Testis (tissue), 2 donors: ENCODE measurements at regions not wholly inside any gene's neighbourhood (a gene's known extent, or its start where the extent isn't known, plus 50 kb on each side); places are given as distances from the start of the nearest gene placed in this dataset.

Experiments
- POLR2A ChIP-seq: fragments of 450-650 bp; IDR thresholded peaks from one replicate; pipeline ENCODE4 v1.6.1; 2017; ENCODE audit warnings: antibody characterized with exemption, mild to moderate bottlenecking, moderate library complexity
- TF ChIP-seq, protein P1 (sequence below), 3 experiments: fragments of 450-650 bp in 2 of 3; fragments of 200-600 bp in 1 of 3; sonication (generic) in 1 of 3; IDR thresholded peaks; one replicate each; pipeline ENCODE4 v1.5.1; 2016 to 2019; ENCODE audit warnings: antibody characterized with exemption in 3 of 3, mild to moderate bottlenecking in 2 of 3, moderate library complexity in 1 of 3

- no peak for TF ChIP-seq POLR2A
- TF ChIP-seq, protein P1, sequence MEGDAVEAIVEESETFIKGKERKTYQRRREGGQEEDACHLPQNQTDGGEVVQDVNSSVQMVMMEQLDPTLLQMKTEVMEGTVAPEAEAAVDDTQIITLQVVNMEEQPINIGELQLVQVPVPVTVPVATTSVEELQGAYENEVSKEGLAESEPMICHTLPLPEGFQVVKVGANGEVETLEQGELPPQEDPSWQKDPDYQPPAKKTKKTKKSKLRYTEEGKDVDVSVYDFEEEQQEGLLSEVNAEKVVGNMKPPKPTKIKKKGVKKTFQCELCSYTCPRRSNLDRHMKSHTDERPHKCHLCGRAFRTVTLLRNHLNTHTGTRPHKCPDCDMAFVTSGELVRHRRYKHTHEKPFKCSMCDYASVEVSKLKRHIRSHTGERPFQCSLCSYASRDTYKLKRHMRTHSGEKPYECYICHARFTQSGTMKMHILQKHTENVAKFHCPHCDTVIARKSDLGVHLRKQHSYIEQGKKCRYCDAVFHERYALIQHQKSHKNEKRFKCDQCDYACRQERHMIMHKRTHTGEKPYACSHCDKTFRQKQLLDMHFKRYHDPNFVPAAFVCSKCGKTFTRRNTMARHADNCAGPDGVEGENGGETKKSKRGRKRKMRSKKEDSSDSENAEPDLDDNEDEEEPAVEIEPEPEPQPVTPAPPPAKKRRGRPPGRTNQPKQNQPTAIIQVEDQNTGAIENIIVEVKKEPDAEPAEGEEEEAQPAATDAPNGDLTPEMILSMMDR (IDR thresholded peaks at IDR 0.05): no peak
These were observed 1349.4 kb downstream of the FSCB start for GRCh38 chr14:43157661-43158060.
